NCI-H1417 treated with DMSO at 0.1 percent for 48 hours (cell line): ENCODE measurements at regions not wholly inside any gene's neighbourhood (a gene's known extent, or its start where the extent isn't known, plus 50 kb on each side); places are given as distances from the start of the nearest gene placed in this dataset.
"Not testable (repeated sequence)": the region's sequence is repeated elsewhere in the genome, so short reads cannot be mapped to it uniquely, and the experiment has no call there.

Source experiments
- DNase-seq: peaks from one replicate; lab custom pipeline; 2025; lab: John Stamatoyannopoulos, UW

DNA sequence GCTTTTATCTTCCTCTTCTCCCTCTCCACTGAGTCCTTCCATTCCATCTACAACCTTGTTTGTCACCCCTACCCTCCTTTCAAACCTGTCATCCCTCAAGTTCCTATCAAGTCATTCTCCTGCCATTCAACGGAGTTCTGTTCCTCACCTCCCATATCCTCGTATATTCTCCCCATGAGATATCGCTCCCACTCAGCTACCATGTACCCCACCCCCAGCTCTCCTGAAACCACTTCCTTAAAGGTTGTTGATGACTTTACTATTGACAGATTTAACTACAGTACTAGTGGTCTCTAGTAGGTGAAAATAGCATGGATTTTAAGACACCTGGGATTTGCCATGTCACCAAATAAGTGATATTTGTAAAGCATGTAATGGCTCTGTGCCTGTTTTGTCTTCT lies 107.4 kb upstream of the BARHL2 start:
- no peak for DNase-seq

DNA sequence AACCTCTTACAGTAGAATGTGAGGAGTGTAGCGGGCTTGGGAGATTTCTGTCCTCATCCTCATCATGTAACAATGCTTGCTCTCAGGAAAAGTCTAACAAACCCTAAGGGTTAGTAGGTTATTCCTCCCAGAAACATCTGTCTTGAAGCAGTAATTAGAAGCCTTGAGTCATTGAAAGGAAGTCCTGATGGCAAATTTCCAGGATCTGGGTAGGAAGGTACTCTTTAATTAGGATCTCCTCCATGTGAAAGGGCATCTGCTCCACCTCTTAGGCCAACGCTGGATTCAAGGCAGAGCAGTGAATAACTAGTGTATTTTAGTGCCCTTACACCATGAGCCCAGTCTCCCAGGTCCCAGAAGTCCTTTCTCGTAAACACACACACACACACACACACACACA lies 106.6 kb upstream of the BARHL2 start:
- no peak for DNase-seq

DNA sequence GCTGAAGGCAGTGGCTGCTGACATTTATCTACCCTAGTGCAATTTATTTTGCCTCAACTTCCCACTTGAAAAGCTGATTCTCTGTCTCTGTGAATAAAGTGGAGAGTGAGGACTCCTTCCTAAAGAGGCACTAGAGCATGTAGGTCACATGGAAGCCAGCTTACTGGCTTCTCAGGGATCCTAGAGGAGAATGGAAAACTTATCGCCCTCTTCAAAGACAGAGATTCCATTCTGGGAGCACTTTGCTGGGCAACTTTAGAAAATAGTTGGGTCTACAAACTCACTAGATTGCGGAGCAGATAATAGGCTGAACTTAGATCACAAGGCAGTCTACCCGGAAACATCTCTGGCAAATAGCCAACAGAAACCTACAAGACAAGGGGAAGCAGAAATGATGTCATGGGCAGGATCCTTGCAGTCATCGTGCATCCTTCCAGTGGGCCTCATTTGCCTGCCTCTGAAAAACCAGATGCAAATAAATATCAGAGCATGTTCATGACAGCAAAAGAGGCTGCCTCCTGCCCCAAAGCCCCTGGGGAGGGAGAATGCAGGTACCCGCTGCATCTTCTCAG lies 104.8 kb upstream of the BARHL2 start:
- no peak for DNase-seq

DNA sequence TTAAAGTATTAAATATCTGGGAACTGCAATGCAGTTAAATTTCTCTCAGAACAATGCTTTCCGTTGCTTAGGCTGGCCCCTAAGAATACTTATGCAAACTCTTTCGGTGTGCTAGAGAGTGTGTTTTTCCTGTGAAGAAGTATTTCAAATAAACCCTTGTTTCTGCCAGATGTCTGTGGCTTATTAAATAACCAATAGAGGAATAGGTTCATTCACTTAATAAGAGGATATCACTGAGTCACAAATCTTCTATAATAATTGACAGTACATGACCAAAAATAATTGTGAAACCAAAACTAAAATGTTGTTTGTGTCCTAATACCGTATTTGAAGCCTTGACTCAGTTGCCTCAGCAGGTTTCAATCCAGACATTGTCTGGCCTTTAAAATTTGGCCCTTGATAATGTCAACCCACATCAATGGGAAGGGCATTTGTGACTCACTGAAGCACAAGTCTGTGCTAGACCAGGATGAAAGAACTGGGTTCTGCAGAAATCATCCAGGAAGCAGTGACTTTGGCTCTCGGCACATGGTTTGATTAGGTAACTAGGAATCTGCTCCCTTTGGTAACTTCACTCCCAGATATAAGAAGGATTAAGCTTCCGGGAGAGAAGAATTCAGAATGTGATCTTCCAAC lies 104.2 kb upstream of the BARHL2 start:
- DNase-seq: no peak

DNA sequence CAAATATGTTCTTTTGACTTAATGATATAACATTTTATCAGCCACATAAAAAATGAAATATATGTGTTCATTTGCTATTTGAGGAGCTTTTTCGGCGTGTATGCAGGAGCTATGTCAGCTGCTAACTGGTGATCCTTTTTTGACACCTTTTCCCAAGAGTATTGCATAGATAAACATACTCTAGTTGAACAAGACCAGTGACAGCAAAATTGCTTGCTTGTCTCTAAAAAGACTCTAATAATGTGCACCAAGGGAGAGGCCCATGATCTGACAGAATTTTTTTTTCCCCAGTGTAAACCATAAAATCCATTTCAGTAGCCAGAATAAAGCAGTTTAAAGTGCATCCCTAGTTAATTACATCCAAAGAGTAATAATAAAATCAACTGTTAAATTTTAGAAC lies 103.6 kb upstream of the BARHL2 start:
- DNase-seq: no peak

DNA sequence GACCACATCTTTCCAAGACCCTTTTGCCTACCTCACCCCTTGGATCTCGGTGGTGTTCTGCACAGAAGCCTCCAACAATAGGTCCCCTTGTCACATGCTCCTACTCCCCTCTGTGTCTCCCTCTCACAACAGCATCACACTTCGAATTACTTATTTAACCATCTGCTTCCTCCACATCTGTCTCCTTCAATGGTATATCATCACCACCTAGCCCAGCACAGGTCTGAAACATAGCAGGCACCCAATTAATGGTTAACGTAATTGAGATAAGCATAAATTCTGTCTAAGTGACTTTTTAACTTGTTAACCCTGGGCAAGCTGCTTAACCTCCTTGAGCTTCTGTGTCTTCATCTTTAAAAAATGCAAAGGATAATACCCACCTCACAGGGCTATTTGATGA lies 100.3 kb upstream of the BARHL2 start:
- no peak for DNase-seq

DNA sequence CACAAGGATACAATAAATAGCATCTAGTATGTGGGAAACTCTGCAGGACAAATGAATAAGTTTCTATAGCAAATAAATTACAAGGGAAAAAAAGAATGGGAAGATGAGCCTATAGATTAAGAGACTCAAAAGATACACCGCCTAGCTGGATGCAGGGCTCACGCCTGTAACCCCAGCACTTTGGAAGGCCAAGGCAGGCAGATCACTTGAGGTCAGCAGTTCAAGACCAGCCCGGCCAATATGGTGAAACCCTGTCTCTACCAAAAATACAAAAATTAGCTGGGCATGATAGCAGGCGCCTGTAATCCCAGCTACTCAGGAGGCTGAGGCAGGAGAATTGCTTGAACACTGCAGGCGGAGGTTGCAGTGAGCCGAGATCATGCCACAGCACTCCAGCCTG lies 95.1 kb upstream of the BARHL2 start:
- DNase-seq: not testable (repeated sequence)

DNA sequence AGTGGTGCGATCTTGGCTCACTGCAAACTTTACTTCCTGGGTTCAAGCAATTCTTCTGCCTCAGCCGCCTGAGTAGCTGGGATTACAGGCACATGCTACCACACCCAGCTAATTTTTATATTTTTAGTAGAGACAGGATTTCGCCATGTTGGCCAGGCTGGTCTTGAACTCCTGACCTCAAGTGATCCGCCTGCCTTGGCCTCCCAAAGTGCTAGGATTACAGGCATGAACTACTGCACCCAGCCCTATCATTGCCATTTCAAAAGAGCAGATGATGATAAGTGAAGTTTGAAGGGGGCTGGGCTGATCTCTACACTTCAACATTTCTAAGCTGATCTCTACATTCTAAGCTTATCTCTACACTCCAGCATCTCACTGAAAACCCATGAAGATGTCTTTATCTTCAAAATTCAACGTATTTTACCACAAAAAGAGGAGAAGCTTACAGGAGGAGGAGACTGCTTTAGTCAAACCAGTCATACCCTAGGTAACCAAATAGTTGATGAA lies 94.4 kb upstream of the BARHL2 start:
- not testable (repeated sequence) for DNase-seq

DNA sequence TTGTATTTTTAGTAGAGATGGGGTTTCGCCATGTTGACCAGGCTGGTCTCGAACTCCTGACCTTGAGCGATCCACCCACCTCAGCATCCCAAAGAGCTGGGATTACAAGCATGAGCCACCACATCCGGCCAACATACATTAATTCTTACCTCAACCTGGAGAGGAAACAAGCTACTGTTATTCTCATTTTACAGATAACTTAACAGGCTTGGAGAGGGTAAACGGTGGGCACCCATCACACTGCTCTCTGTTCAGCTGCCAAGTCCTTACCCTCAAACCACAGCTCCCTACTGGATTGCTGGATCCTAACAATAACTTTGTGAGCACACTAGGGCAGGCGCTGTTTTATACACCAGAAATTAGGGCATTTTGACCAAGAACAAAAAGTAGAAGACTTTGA lies 93.6 kb upstream of the BARHL2 start:
- DNase-seq: no peak

DNA sequence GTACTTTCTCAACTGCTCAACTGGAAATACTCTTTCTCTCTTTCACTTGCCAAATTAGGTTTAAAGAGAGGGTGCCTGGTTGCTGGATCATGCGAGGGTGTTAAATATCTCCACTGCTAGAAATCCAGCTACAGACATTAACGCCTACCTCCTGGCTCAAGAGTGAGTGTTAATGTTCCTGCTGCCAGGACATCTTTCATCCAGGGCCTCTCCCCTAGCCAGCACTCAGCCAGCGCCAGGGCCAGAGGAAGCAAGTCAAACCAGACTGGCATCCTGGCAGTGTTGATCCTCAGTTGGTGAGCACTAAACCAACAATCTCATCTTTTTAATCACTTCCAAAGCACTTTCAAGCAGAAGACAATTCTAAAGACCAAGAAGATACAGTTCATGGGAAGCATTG lies 92.9 kb upstream of the BARHL2 start:
- no peak for DNase-seq

DNA sequence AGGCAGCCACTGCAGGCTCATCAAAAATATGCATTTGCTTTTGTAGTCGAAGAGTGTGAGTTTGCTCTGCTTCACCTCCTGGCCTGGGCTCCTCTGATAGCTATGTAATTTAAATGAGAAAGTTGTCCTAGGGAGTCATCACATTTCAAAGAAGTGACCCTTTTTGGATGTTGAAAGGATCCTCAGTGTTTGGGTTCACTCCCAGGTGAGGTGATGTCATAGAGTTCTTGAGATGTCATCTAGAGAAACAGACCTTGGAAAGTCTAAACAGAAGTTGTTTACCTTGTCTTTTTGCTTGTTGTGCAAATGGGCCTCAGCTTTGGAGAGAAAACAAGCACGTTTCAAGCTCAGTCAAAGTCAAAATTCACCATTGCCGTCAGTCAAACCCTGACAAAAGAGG lies 92.0 kb upstream of the BARHL2 start:
- DNase-seq: no peak

DNA sequence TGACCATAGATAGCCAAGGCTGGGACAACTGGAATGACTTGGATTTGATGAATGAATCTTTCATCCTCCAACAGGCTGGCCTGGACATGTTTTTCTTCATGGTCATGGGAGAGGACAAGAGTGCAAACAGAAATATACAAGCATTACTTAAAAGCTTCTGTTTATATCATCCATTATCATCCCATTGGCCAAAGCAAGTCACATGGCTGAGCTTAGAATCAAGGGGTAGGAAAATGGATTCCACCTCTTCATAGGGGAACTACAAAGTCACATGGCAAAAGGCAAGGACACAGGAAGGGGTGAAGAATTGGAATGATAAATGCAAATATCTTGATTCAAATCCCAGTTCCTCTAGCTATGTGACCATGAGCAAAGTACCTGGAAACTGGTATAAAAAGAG lies 90.2 kb upstream of the BARHL2 start:
- DNase-seq: no peak

DNA sequence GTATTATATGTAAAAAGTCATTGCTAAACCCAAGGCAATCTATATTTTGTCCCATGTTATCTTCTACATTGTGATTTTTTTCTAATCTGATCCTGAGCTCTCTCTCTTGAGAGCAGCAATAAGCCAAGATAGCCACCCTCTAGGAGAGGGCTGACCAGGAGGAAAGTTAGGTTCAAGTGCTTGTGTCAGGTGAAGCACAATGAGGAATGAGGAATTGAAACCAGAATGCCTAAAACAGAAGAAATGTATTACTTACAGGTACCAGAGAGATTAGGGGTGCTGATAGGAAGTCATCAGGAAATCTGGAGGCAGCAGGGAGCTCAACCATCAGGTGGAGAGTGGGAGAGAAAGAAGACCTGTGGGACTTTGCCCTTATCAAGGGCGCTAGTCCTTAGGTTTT lies 85.5 kb upstream of the BARHL2 start:
- DNase-seq: no peak

DNA sequence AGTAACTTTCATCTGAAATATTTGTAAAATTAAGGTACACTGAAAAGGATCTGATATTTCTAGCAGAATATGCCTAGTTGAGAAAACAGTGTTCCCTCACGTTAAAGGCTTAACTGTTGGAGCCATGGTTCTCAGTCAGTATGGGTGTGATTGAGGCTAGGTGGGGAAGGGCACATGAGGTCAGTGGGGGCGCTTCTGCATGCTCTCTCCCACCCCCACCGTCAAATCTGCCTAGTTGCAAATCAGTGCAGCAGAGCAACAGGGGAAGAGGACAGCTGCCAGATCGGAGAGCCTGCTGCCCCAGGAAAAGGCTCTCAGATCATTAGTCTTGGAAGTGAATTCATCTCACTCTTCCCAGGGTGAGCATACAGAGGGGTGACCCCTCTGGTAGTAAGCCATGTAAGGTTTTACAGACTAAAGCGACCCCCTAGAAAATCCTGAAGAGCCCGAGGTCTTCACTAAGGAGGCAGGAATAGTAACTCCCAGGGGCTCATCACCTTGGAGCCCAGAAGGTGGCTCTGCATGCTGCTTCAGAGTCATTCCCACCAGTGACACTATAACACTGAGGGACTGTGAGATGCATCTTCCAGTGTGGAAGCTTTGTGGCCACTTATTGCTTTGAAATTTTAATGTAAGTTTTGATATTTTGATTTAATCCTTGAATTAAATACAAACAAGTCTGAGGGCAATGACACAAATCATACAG lies 83.1 kb upstream of the BARHL2 start:
- no peak for DNase-seq

DNA sequence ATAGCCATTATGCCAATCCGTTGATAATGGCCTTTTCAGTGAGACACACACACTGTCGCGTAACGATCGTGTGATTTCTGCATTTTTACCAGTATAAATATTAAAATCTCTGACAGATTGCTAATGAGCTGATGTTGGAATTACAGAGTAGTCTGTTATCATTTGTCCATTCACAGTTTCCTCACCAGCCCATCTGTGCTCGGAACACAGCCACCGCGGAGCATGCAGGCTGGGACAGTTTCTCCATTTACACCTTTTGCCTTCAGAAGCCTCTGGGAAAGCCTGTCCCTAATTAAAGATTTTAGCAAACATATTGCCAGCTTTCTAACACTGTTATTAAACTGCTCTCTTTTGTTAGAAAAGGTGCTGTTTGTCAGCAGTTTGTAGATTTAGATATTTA lies 82.2 kb upstream of the BARHL2 start:
- no peak for DNase-seq

DNA sequence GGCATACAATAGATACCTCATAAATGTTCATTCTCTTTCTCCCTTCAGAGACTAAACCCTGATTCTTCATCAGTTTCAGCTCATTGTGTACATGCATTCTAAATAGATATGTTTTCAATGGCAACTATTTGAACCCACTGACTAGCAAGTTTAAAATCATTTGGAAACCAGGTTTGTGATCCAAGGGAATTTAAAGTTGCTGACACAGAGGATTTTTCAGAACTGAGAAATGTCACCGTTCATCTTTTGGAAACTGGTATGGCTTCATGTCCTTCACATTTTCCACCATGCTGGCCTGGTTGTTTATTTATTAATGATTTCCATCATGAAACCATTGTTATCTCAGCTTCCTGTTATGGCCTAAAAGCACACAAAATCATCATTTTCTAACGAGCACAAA lies 81.8 kb upstream of the BARHL2 start:
- DNase-seq: no peak

DNA sequence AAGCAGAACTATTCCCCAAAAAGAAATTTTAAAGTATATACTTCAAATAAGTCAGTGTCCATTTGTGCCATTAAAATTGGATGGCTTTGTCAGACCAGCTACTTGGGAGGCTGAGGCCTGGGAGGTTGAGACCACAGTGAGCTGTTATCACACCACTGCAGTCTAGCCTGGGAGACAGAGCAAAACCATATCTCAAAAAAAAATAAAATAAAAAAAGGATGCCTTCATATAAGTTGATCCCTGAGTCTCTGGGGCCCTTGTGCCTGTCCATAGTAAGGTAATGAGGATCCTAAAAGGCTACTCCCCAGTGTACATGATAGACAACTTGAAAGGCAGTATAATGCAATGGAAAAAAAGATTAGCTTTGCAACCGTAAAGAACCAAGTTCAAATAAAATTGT lies 81.2 kb upstream of the BARHL2 start:
- DNase-seq: no peak

DNA sequence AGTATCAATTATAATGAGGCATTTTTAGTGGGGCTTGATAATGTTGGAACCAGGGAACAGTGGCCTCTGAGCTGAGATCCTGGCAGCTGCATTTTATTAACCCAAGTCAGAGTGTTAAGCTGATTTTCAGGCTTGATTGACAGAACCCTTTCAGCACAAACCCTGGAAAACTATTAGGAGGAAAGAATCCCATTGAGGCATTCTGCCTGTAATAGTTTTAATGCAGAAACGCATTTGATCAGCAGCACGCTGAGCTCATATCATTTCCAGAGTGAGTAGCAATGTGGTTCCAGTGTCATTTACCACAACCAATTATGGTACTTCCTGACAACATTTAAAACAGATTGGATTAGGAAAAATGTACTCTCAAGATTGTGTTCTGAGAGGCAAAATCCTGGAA lies 78.3 kb upstream of the BARHL2 start:
- DNase-seq: no peak

DNA sequence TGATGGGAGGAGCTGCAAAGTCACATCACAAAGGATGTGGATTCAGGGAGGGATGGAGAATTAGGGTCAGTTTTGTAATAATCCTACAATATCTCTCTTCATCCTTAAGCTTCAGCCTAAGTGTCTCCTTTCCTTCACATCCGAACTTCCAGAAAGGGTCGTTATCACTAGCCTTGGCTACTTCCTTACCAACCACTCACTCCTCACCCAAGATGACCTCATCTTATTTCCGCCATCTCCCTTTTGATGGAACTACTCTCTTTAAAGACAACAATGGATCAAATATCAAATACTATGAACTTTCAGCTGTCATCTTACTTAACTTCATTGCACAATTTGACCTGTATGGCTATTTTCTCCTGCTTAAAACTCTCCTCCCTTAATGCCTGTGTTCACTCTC lies 69.6 kb upstream of the BARHL2 start:
- DNase-seq: no peak

DNA sequence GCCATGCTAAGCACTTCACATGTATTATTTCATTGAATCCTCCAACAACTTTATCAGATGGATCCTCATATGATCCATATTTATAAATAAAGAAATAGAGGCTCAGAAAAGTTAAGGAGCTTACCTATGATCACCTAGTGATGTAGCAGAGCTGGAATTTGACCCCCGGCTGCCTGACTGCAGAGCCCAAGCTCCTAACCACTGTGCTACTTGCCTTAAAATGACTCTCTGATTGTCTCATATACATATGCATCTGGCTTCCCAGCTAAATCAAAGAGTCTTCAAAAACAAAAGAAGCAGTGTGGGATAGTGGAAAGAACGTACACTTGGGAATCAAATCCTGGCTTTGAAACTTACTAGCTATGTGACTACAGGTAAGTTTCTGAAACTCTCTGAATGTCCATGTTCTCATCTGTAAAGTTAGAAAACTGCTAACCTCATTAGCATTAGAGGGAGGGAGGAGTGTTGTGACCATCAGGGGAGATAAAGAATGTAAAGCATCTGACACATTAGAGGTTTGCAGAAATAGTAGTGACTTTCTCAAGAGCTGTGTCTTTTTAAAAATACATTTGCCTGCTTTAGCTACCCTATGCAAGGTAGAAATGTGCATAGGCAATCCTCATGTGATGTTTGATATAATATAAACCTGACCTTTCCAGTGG lies 67.2 kb upstream of the BARHL2 start:
- no peak for DNase-seq

DNA sequence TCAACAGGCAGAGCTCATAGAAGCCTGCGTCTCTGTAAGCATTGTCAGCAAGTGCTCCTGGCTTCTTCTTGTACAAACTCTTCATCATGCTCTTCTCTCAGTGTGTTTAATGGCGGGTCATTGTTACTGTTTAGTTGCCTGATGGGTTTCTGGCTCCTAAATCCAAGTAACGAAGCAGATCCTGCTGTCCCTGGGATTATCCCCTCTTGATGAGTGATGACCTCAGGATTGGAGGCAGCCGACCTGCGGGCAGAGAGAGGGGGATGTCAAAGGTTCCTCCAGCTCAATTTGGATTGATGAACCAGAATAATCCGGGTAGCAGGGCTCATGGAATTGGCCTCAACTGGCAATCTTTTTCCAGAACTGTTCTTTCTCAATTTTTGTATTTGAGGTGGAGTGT lies 66.1 kb upstream of the BARHL2 start:
- no peak for DNase-seq

DNA sequence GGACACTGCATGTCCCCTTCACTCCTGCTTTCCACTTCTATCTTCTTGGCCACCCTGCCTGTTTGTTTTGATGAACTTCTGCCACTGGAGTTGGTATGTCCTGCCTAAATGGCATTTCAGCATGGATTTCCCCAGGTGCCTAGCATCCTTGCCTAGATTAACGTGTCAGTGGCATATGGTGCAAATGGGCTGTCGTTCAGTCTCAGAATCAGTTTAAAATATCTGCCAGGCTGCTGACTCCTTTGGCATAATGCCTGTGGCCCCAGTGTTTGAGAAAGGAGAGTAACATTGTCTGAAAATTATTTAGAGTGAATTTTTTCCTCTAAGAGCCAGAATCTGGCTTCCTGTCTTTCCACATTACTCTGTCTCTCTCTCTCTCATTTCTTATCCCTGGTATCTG lies 64.9 kb upstream of the BARHL2 start:
- no peak for DNase-seq

DNA sequence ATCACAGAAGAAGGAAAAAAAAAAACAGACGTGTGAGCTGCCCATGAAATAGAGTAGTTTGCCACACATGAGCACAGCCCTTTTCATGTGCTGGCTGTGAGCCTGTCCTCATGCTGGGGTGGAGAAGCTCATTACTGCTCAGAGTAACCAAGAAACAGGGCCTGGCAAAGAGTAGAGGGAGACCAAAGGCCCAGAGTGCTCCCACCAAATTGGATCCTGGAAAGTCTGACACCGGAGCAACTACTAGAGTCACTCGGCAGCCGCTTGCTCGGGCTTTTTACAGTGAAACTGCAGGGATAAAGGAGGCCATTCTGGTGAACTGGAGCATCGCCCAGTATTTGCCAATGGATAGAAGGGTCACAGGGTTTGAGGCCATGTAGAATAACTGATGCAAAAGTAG lies 64.4 kb upstream of the BARHL2 start:
- no peak for DNase-seq
